CD4-positive, alpha-beta T cell (primary cell): ENCODE measurements at regions not wholly inside any gene's neighbourhood (a gene's known extent, or its start where the extent isn't known, plus 50 kb on each side); places are given as distances from the start of the nearest gene placed in this dataset.
A peak's percentile ranks its signal among the peaks of the same experiment; 100 is the strongest.

Source experiments
- ATAC-seq: fragments of 200-7000 bp; cut with Tn5 transposase; one replicate; pipeline ENCODE4 v1.10.0; 2022; ENCODE audit warnings: mild to moderate bottlenecking; ENCODE audit not compliant: poor library complexity
- CTCF ChIA-PET: fragments of 350-600 bp; sonication (Branson Sonifier 250); formaldehyde crosslinking; loops from one replicate; lab custom pipeline; 2021; ENCODE audit warnings: antibody characterized with exemption, inconsistent platforms; lab: Charles Lee
- POLR2A ChIA-PET: fragments of 350-600 bp; sonication (Branson Sonifier 250); formaldehyde crosslinking; loops from one replicate; lab custom pipeline; 2021; ENCODE audit warnings: antibody characterized with exemption, inconsistent platforms; lab: Charles Lee
- DNase-seq, 14 experiments: peaks; one replicate each; pipeline ENCODE4 v3.0.0-alpha.2; 2013 to 2020; ENCODE audit warnings: mixed read lengths in 2 of 14
- H3K27ac ChIP-seq, 2 donors: one replicate each; pipeline versions ENCODE4 v1.5.1 to v1.7.0; 2013; ENCODE audit warnings: low read length in 2 of 2, low read depth in 1 of 2, mild to moderate bottlenecking in 1 of 2
- H3K27me3 ChIP-seq, 2 experiments: 1 replicate in 1 of 2; 2 replicates in 1 of 2; pipeline versions ENCODE4 v1.6.1 to v1.7.0; 2013; ENCODE audit warnings: low read length in 2 of 2, control low read depth in 1 of 2, mild to moderate bottlenecking in 1 of 2, moderate library complexity in 1 of 2; ENCODE audit not compliant: insufficient read depth in 2 of 2, control insufficient read depth in 1 of 2
- H3K36me3 ChIP-seq: one replicate; pipeline ENCODE4 v1.6.1; 2013; ENCODE audit warnings: low read length, control low read depth; ENCODE audit not compliant: insufficient read depth
- H3K4me1 ChIP-seq: one replicate; pipeline ENCODE4 v1.6.1; 2013; ENCODE audit warnings: low read length, control low read depth; ENCODE audit not compliant: insufficient read depth
- H3K4me3 ChIP-seq: one replicate; pipeline ENCODE4 v1.5.1; 2013; ENCODE audit warnings: mild to moderate bottlenecking, low read length, moderate library complexity
- H3K9me3 ChIP-seq, 2 experiments: 1 replicate in 1 of 2; 2 replicates in 1 of 2; pipeline versions ENCODE4 v1.6.1 to v1.7.0; 2013; ENCODE audit warnings: low read length in 2 of 2, mild to moderate bottlenecking in 2 of 2, control low read depth in 1 of 2, moderate library complexity in 1 of 2; ENCODE audit not compliant: control insufficient read depth in 1 of 2, insufficient read depth in 1 of 2
- H3K27ac Mint-ChIP-seq: one replicate; pipeline ENCODE4 v1.8.0; 2020; ENCODE audit warnings: mixed read lengths
- H3K27me3 Mint-ChIP-seq: one replicate; pipeline ENCODE4 v1.8.0; 2021; ENCODE audit warnings: mixed read lengths
- H3K36me3 Mint-ChIP-seq: one replicate; pipeline ENCODE4 v1.8.0; 2021; ENCODE audit warnings: low read depth, mixed read lengths
- H3K4me1 Mint-ChIP-seq: one replicate; pipeline ENCODE4 v1.8.0; 2021; ENCODE audit warnings: low read depth, mixed read lengths
- H3K4me3 Mint-ChIP-seq: one replicate; pipeline ENCODE4 v1.8.0; 2020; ENCODE audit warnings: mild to moderate bottlenecking, mixed read lengths
- H3K9me3 Mint-ChIP-seq: one replicate; pipeline ENCODE4 v1.8.0; 2020; ENCODE audit warnings: mixed read lengths
- CTCF ChIP-seq: fragments of 200-600 bp; IDR thresholded peaks from one replicate; pipeline ENCODE4 v1.8.0; 2022; ENCODE audit warnings: antibody characterized with exemption, mild to moderate bottlenecking
- intact Hi-C, 2 experiments: fragments of 100-400 bp; cut with DNase I in 1 of 2; cut with micrococcal nuclease in 1 of 2; formaldehyde crosslinking; loops; one replicate each; pipeline versions ENCODE4 v1.15.1 to v1.9.0; 2023 to 2025; cut with DNase I, micrococcal nuclease

- H3K4me3 Mint-ChIP-seq = no peak overlapping the region
- ATAC-seq (no peak), DNase-seq (no peak)
- no peak for TF ChIP-seq CTCF
- CTCF ChIA-PET = no interaction called here
- Histone ChIP-seq H3K27ac (no peak overlapping the region), H3K36me3 (no peaks in the 10 kb centered on the region), H3K4me3 (no peak overlapping the region), H3K4me1 (no peaks in the 10 kb centered on the region), H3K27me3 (no peaks in the 10 kb centered on the region), H3K9me3 (no peaks in the 10 kb centered on the region)
- intact Hi-C loops = no loop called here
- H3K9me3 Mint-ChIP-seq = no peaks in the 10 kb centered on the region
- no peaks in the 10 kb centered on the region for H3K4me1 Mint-ChIP-seq
- H3K27ac Mint-ChIP-seq = no peak overlapping the region
- H3K27me3 Mint-ChIP-seq = peaks cover 17% of the 10 kb centered on the region
- POLR2A ChIA-PET = no interaction called here
- no peaks in the 10 kb centered on the region for H3K36me3 Mint-ChIP-seq
Observed at GRCh38 chr9:27722866-27723265, 149.6 kb upstream of the C9orf72 start.

DNA sequence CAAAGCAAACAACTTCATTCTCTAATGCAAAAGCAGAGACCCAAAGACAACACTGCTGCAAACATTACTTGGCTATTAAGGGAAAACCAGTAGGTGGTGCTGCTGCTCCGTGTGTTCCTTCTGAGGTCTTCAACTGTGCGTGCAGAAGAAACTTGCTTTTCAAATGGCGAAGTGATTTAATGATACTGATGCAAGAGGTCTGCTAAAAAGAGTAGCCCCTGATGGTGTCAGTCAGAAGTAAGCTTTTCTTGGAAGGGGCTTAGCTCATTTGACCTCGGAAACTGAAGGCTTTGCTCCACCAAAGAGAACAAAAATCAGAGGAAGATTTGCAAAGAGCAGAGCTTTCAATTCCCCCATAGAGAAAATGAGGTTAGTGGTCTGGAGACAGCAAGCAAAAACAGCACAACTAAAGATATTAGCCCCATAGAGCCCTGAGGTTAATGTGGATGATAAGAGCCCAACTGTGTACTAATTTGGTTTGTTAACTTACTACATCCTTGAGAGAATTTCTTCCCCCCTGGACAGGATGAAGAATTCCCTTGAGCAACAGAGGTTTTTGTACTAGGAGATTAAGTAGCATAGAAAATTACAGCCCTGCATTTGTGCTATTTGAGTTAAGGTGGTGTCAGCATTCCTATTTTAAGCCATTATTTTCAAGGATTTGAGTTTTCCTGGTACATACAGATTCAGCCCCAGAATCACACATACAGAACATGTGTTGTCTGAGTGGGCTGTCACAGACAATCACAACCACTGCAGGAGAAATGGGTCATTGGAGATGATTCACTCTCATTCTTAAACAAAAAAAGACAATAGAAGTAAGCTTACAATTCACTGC lies 153.2 kb upstream of the C9orf72 start:
- intact Hi-C loops = no loop called here

GRCh38 chr9:27732494-27732893 lies 159.2 kb upstream of the C9orf72 start:
- Histone ChIP-seq H3K36me3 (no peaks in the 10 kb centered on the region), H3K9me3 (no peaks in the 10 kb centered on the region), H3K4me3 (no peak overlapping the region), H3K27me3 (no peaks in the 10 kb centered on the region), H3K4me1 (no peaks in the 10 kb centered on the region), H3K27ac (no peak overlapping the region)
- Mint-ChIP-seq H3K27ac (no peak overlapping the region), H3K27me3 (no peaks in the 10 kb centered on the region), H3K9me3 (peaks cover 3% of the 10 kb centered on the region), H3K4me1 (no peaks in the 10 kb centered on the region), H3K4me3 (no peak overlapping the region), H3K36me3 (no peaks in the 10 kb centered on the region)
- intact Hi-C loops = no loop called here
- ChIA-PET CTCF (no interaction called here), POLR2A (no interaction called here)
- TF ChIP-seq CTCF = no peak
- DNase-seq = no peak
- no peak for ATAC-seq

More for the DNA sequence above, 153.2 kb upstream of the C9orf72 start:
- Mint-ChIP-seq H3K36me3 (no peaks in the 10 kb centered on the region), H3K27ac (no peak overlapping the region), H3K4me1 (no peaks in the 10 kb centered on the region), H3K27me3 (peaks cover 15% of the 10 kb centered on the region), H3K9me3 (no peaks in the 10 kb centered on the region), H3K4me3 (no peak overlapping the region)
- Histone ChIP-seq H3K9me3 (no peaks in the 10 kb centered on the region), H3K36me3 (no peaks in the 10 kb centered on the region), H3K27me3 (no peaks in the 10 kb centered on the region), H3K4me3 (no peak overlapping the region), H3K27ac (no peak overlapping the region), H3K4me1 (no peaks in the 10 kb centered on the region)
- no peak for ATAC-seq
- CTCF ChIA-PET = interaction anchor here (0.5 to 1.7 kb wide), 2 partner anchors 10 to 384 kb away, joined by 3 to 4 read pairs; no protein-coding TSS in a partner anchor
- POLR2A ChIA-PET = no interaction called here
- peak in 12 of 14 experiments; percentile 8 to 66 (median 24) for DNase-seq
- TF ChIP-seq CTCF = peak; percentile 49
